H9 (cell line): ENCODE measurements at regions not wholly inside any gene's neighbourhood (a gene's known extent, or its start where the extent isn't known, plus 50 kb on each side); places are given as distances from the start of the nearest gene placed in this dataset.

ENCODE experiments used
- DNase-seq: peaks from one replicate; pipeline ENCODE4 v3.0.0-alpha.2; 2017
- H2AFZ ChIP-seq: one replicate; pipeline ENCODE4 v1.6.1; 2013; ENCODE audit warnings: mild to moderate bottlenecking, low read length, control low read depth, moderate library complexity
- H2AK5ac ChIP-seq: 2 replicates; pipeline ENCODE4 v1.6.1; 2013; ENCODE audit warnings: low read length, control low read depth, mixed read lengths; ENCODE audit not compliant: insufficient read length
- H2BK120ac ChIP-seq: one replicate; pipeline ENCODE4 v1.6.1; 2013; ENCODE audit warnings: low read depth, mild to moderate bottlenecking, low read length, control low read depth, inconsistent platforms; ENCODE audit not compliant: poor library complexity, severe bottlenecking
- H2BK12ac ChIP-seq: 2 replicates; pipeline ENCODE4 v1.6.1; 2013; ENCODE audit warnings: low read length, control low read depth, mixed read lengths, low read depth; ENCODE audit not compliant: insufficient read length
- H2BK15ac ChIP-seq: 2 replicates; pipeline ENCODE4 v1.6.1; 2013; ENCODE audit warnings: low read depth, low read length, control low read depth
- H2BK20ac ChIP-seq: one replicate; pipeline ENCODE4 v1.6.1; 2013; ENCODE audit warnings: low read depth, mild to moderate bottlenecking, low read length, control low read depth, inconsistent platforms; ENCODE audit not compliant: poor library complexity, severe bottlenecking
- H2BK5ac ChIP-seq: 2 replicates; pipeline ENCODE4 v1.6.1; 2013; ENCODE audit warnings: low read length, control low read depth, mixed read lengths; ENCODE audit not compliant: insufficient read length
- H3K14ac ChIP-seq: 2 replicates; pipeline ENCODE4 v1.6.1; 2013; ENCODE audit warnings: low read length, control low read depth; ENCODE audit not compliant: insufficient read depth
- H3K18ac ChIP-seq: 2 replicates; pipeline ENCODE4 v1.6.1; 2013; ENCODE audit warnings: low read depth, mild to moderate bottlenecking, mixed read lengths, low read length, control low read depth; ENCODE audit not compliant: insufficient read length
- H3K23ac ChIP-seq: 2 replicates; pipeline ENCODE4 v1.6.1; 2013; ENCODE audit warnings: low read length, control low read depth, mixed read lengths, low read depth; ENCODE audit not compliant: insufficient read length
- H3K23me2 ChIP-seq: 2 replicates; pipeline ENCODE4 v1.6.1; 2013; ENCODE audit warnings: low read depth, mild to moderate bottlenecking, mixed read lengths, low read length, control low read depth; ENCODE audit not compliant: insufficient read length, poor library complexity, severe bottlenecking
- H3K27ac ChIP-seq: 2 replicates; pipeline ENCODE4 v1.5.1; 2013; ENCODE audit warnings: low read length, control low read depth, mixed read lengths, low read depth; ENCODE audit not compliant: insufficient read length
- H3K27me3 ChIP-seq: 2 replicates; pipeline ENCODE4 v1.6.1; 2013; ENCODE audit warnings: low read length, control low read depth, inconsistent platforms; ENCODE audit not compliant: insufficient read depth
- H3K4ac ChIP-seq: 2 replicates; pipeline ENCODE4 v1.6.1; 2013; ENCODE audit warnings: low read depth, mild to moderate bottlenecking, control low read depth, inconsistent platforms, low read length, moderate library complexity
- H3K4me1 ChIP-seq: 2 replicates; pipeline ENCODE4 v1.6.1; 2013; ENCODE audit warnings: low read length, control low read depth, inconsistent platforms; ENCODE audit not compliant: insufficient read depth
- H3K4me2 ChIP-seq: 2 replicates; pipeline ENCODE4 v1.6.1; 2013; ENCODE audit warnings: low read length, control low read depth, mixed read lengths; ENCODE audit not compliant: insufficient read length, insufficient read depth
- H3K56ac ChIP-seq: 2 replicates; pipeline ENCODE4 v1.6.1; 2013; ENCODE audit warnings: low read depth, mild to moderate bottlenecking, mixed read lengths, low read length, control low read depth; ENCODE audit not compliant: insufficient read length
- H3K79me1 ChIP-seq: 2 replicates; pipeline ENCODE4 v1.6.1; 2013; ENCODE audit warnings: low read depth, mild to moderate bottlenecking, moderate library complexity, low read length, control low read depth, inconsistent platforms; ENCODE audit not compliant: insufficient read depth, poor library complexity, severe bottlenecking
- H3K79me2 ChIP-seq: 2 replicates; pipeline ENCODE4 v1.6.1; 2013; ENCODE audit warnings: low read length, control low read depth, inconsistent platforms; ENCODE audit not compliant: insufficient read depth
- H3K9ac ChIP-seq: 2 replicates; pipeline ENCODE4 v1.6.1; 2013; ENCODE audit warnings: low read length, control low read depth, mixed read lengths; ENCODE audit not compliant: insufficient read length; ENCODE audit errors: extremely low read depth
- H3K9me3 ChIP-seq: one replicate; pipeline ENCODE4 v1.6.1; 2013; ENCODE audit warnings: low read depth, low read length, inconsistent platforms; ENCODE audit not compliant: control insufficient read depth
- H3T11ph ChIP-seq: one replicate; pipeline ENCODE4 v1.6.1; 2013; ENCODE audit warnings: mild to moderate bottlenecking, low read length, control low read depth, inconsistent platforms
- H4K20me1 ChIP-seq: one replicate; pipeline ENCODE4 v1.6.1; 2013; ENCODE audit not compliant: control insufficient read depth, insufficient read length, insufficient read depth
- H4K5ac ChIP-seq: 2 replicates; pipeline ENCODE4 v1.6.1; 2013; ENCODE audit warnings: low read depth, mild to moderate bottlenecking, mixed read lengths, low read length, control low read depth; ENCODE audit not compliant: insufficient read length
- H4K8ac ChIP-seq: replicated peaks from 2 replicates; pipeline ENCODE4 v1.6.1; 2013; ENCODE audit warnings: low read length, control low read depth, mixed read lengths, low read depth; ENCODE audit not compliant: insufficient read length
- H4K91ac ChIP-seq: 2 replicates; pipeline ENCODE4 v1.6.1; 2013; ENCODE audit warnings: low read depth, mild to moderate bottlenecking, moderate library complexity, mixed read lengths, low read length, control low read depth; ENCODE audit not compliant: insufficient read length
- H3K27ac Mint-ChIP-seq, 3 experiments: 2 replicates in 2 of 3; 3 replicates in 1 of 3; pipeline ENCODE4 v1.8.0; 2020 to 2021; ENCODE audit warnings: mixed read lengths in 3 of 3, mild to moderate bottlenecking in 1 of 3, moderate library complexity in 1 of 3
- H3K27me3 Mint-ChIP-seq: 2 replicates; pipeline ENCODE4 v1.8.0; 2021; ENCODE audit warnings: low read depth, mild to moderate bottlenecking, moderate library complexity, mixed read lengths
- H3K36me3 Mint-ChIP-seq, 3 experiments: 2 replicates in 2 of 3; 3 replicates in 1 of 3; pipeline ENCODE4 v1.8.0; 2020 to 2021; ENCODE audit warnings: low read depth in 3 of 3, mixed read lengths in 3 of 3; ENCODE audit not compliant: insufficient read depth in 1 of 3
- H3K4me1 Mint-ChIP-seq, 2 experiments: 2 replicates each; pipeline ENCODE4 v1.8.0; 2020; ENCODE audit warnings: mixed read lengths in 2 of 2
- H3K4me3 Mint-ChIP-seq, 2 experiments: 2 replicates in 1 of 2; 3 replicates in 1 of 2; pipeline ENCODE4 v1.8.0; 2020 to 2021; ENCODE audit warnings: mild to moderate bottlenecking in 2 of 2, mixed read lengths in 2 of 2, moderate library complexity in 1 of 2
- H3K9me3 Mint-ChIP-seq, 2 experiments: 2 replicates in 1 of 2; 3 replicates in 1 of 2; pipeline ENCODE4 v1.8.0; 2020; ENCODE audit warnings: mild to moderate bottlenecking in 2 of 2, mixed read lengths in 2 of 2, moderate library complexity in 1 of 2
- WGBS: extraction: QIAGEN DNeasy Blood & Tissue Kit; methylation state at CpG from one replicate; pipeline ENCODE4 v1.1.7; 2013; ENCODE audit warnings: missing lambda C conversion rate, low lambda C conversion rate, mixed read lengths; ENCODE audit not compliant: insufficient read length; ENCODE audit errors: extremely low coverage; 5-methylcytosine and 5-hydroxymethylcytosine counted together
- TF ChIP-seq, protein P1 (sequence below): fragments of 200-600 bp; sonication (generic); conservative IDR thresholded peaks from 3 replicates; pipeline ENCODE4 v1.8.0; 2021; ENCODE audit warnings: antibody characterized with exemption, mild to moderate bottlenecking

- no peak for DNase-seq
Observed at GRCh38 chr17:69818467-69818866, 256.6 kb upstream of the KCNJ16 start.

More at GRCh38 chr17:69818467-69818866, 256.6 kb upstream of the KCNJ16 start:
- no peak overlapping the region for H2AK5ac ChIP-seq
- no peaks in the 10 kb centered on the region for H3K27me3 Mint-ChIP-seq
- TF ChIP-seq, protein P1, sequence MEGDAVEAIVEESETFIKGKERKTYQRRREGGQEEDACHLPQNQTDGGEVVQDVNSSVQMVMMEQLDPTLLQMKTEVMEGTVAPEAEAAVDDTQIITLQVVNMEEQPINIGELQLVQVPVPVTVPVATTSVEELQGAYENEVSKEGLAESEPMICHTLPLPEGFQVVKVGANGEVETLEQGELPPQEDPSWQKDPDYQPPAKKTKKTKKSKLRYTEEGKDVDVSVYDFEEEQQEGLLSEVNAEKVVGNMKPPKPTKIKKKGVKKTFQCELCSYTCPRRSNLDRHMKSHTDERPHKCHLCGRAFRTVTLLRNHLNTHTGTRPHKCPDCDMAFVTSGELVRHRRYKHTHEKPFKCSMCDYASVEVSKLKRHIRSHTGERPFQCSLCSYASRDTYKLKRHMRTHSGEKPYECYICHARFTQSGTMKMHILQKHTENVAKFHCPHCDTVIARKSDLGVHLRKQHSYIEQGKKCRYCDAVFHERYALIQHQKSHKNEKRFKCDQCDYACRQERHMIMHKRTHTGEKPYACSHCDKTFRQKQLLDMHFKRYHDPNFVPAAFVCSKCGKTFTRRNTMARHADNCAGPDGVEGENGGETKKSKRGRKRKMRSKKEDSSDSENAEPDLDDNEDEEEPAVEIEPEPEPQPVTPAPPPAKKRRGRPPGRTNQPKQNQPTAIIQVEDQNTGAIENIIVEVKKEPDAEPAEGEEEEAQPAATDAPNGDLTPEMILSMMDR, result no peak
- H3K79me2 ChIP-seq, result no peaks in the 10 kb centered on the region
- H3T11ph ChIP-seq, result no peak overlapping the region
- H3K18ac ChIP-seq, result no peak overlapping the region
- H3K9me3 ChIP-seq, result no peaks in the 10 kb centered on the region
- H3K9me3 Mint-ChIP-seq, result peaks cover 0 to 3% of the 10 kb centered on the region in 2 experiments; a peak in 1 of 5 replicates
- no peak overlapping the region for H4K8ac ChIP-seq
- no peak overlapping the region for H2BK5ac ChIP-seq
- H2BK20ac ChIP-seq, result no peak overlapping the region
- H2BK15ac ChIP-seq, result no peak overlapping the region
- H3K56ac ChIP-seq, result no peak overlapping the region
- H3K9ac ChIP-seq, result no peak overlapping the region
- no peaks in the 10 kb centered on the region for H3K79me1 ChIP-seq
- no peak overlapping the region for H4K5ac ChIP-seq
- H3K4me3 Mint-ChIP-seq, result no peak overlapping the region
- no CpG with 5 or more reads among the region's 6 CpGs for WGBS
- no peak overlapping the region for H3K4me2 ChIP-seq
- no peaks in the 10 kb centered on the region for H3K4me1 Mint-ChIP-seq
- H3K27ac ChIP-seq, result no peak overlapping the region
- no peak overlapping the region for H3K23ac ChIP-seq
- no peaks in the 10 kb centered on the region for H3K27me3 ChIP-seq
- H4K91ac ChIP-seq, result no peak overlapping the region
- no peak overlapping the region for H3K4ac ChIP-seq
- H2AFZ ChIP-seq, result no peak overlapping the region
- no peaks in the 10 kb centered on the region for H3K36me3 Mint-ChIP-seq
- H2BK120ac ChIP-seq, result no peak overlapping the region
- no peaks in the 10 kb centered on the region for H4K20me1 ChIP-seq
- no peaks in the 10 kb centered on the region for H3K4me1 ChIP-seq
- no peaks in the 10 kb centered on the region for H3K23me2 ChIP-seq
- no peak overlapping the region for H2BK12ac ChIP-seq
- no peak overlapping the region for H3K27ac Mint-ChIP-seq
- no peak overlapping the region for H3K14ac ChIP-seq
